ENCODE measurements at regions not wholly inside any gene's neighbourhood (a gene's known extent, or its start where the extent isn't known, plus 50 kb on each side); places are given as distances from the start of the nearest gene placed in this dataset.

- TF ChIP-seq CTCF (conservative IDR thresholded peaks at IDR 0.05): no peak
- TF ChIP-seq EZH2 (IDR thresholded peaks at IDR 0.05; ENCODE audit: low read depth): no peak
Measured at GRCh38 chr1:188432427-188432826, 1603.7 kb downstream of the PLA2G4A start.

Data from PC-9 (cell line).